ENCODE measurements at regions not wholly inside any gene's neighbourhood (a gene's known extent, or its start where the extent isn't known, plus 50 kb on each side); places are given as distances from the start of the nearest gene placed in this dataset.
A peak's percentile ranks its signal among the peaks of the same experiment; 100 is the strongest.

DNA sequence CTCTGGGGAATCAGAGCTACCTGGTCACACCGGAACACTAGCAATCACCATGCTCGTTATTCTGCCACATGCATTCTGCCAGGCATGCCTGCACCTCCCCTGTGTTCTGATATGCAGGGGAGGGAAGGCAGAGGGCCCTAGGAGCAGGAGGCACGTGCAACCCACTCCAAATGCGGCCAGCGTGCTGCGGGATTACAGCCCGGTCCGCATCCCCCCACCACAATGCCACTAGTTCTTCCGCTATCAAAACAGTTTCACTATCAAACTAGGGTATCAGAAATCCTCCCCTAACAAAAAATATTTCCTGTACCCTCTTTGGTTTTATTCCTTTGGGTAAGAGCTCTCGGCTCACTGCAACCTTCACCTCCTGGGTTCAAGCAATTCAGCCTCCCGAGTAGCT is 223.2 kb upstream of the IGF1R start:
- H3K4me1 ChIP-seq: peaks cover 0 to 17% (median 4%) of the 10 kb centered on the region in 4 donors
- no peak overlapping the region for H3K27ac ChIP-seq
- DNase-seq: no peak
- H3K27me3 ChIP-seq: peaks cover 0 to 14% of the 10 kb centered on the region in 2 donors
- TF ChIP-seq POLR2A (IDR thresholded peaks at IDR 0.05) (no peak), CTCF (IDR thresholded peaks at IDR 0.05) (no peak)
- H3K36me3 ChIP-seq: no peaks in the 10 kb centered on the region
- H3K4me3 ChIP-seq: no peak overlapping the region
- H3K9me3 ChIP-seq: no peaks in the 10 kb centered on the region

GRCh38 chr15:98427321-98427720 is 221.0 kb upstream of the IGF1R start:
- H3K27ac ChIP-seq: no peak overlapping the region
- H3K27me3 ChIP-seq: peaks cover 0 to under 1% of the 10 kb centered on the region in 2 donors
- H3K9me3 ChIP-seq: no peaks in the 10 kb centered on the region
- TF ChIP-seq CTCF (IDR thresholded peaks at IDR 0.05): no peak
- TF ChIP-seq POLR2A (IDR thresholded peaks at IDR 0.05): no peak
- no peaks in the 10 kb centered on the region for H3K36me3 ChIP-seq
- no peak overlapping the region for H3K4me3 ChIP-seq
- peaks cover 0 to 7% (median 0%) of the 10 kb centered on the region in 4 donors for H3K4me1 ChIP-seq
- DNase-seq: no peak

DNA sequence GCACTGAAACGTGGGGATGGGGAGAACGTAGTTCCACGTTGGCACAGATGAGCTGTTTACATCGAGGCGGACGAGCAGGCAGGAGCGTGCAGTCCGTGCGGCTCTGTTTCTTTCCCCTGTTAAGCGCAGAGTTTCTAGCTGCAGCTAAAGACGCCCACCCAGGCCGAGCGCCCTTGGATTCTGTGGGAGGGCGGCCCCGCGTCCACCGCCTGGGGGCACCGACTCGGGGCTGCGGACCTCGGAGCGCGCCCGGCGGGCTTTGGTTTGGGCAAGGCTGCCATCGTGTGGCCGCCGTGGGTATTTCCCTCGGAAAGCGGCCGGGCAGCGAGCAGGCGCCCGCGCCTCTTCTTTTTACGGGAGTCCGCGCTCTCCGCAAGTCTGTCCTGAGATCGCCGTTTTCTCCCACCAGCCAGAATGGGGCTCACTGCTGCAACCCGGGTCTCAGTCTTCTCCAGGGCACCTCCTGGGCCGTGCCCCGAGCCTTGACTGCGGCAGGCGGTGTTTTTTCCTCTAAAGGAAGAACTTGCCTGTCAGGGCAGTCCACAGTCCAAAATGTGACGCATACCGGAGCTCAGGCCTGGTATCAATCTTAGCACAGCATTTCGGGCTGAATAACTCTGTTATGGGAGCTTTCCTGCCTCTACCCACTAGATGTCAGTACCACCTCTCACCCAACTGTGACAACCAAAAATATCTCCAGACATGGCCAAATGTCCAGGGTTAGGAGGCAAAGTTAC is 219.9 kb upstream of the IGF1R start:
- peak; percentile 28 to 83 (median 79) for DNase-seq
- Histone ChIP-seq H3K27ac (peak overlapping the region in 2 of 4 donors; percentile 7 to 44), H3K9me3 (no peaks in the 10 kb centered on the region), H3K27me3 (no peaks in the 10 kb centered on the region), H3K4me1 (peaks cover 0 to 7% (median 0%) of the 10 kb centered on the region in 4 donors), H3K4me3 (peak overlapping the region in 3 of 4 donors; percentile 9 to 50 (median 47)), H3K36me3 (no peaks in the 10 kb centered on the region)
- no peak for TF ChIP-seq POLR2A (IDR thresholded peaks at IDR 0.05)
- TF ChIP-seq CTCF (IDR thresholded peaks at IDR 0.05): peak; percentile 23 to 80 (median 72)

DNA sequence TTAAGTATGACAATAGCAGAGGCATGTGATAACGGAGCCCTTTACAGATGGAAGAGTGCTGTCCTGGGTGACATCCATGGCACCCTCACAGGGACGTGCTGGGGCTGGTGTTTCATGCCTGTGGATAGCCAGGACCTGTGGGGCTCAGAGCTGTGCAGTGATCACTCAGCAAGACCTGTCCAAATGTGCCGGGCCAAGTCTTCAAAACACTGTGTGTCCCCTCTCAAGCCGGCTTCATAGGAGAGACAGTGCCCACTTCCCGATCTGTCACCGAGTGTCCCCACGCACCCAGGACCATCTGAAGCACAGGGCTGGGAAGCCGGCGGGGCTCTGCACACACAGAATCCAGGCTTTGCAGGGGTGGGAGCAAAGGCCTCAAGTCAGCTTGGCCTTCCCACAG is 217.2 kb upstream of the IGF1R start:
- H3K27me3 ChIP-seq: no peaks in the 10 kb centered on the region
- no peaks in the 10 kb centered on the region for H3K9me3 ChIP-seq
- no peak overlapping the region for H3K27ac ChIP-seq
- H3K4me1 ChIP-seq: peaks cover 0 to 7% (median 0%) of the 10 kb centered on the region in 4 donors
- H3K36me3 ChIP-seq: no peaks in the 10 kb centered on the region
- no peak for DNase-seq
- no peak overlapping the region for H3K4me3 ChIP-seq
- TF ChIP-seq CTCF (IDR thresholded peaks at IDR 0.05) (no peak), POLR2A (IDR thresholded peaks at IDR 0.05) (no peak)

- no peaks in the 10 kb centered on the region for H3K4me1 ChIP-seq
- no peak for DNase-seq
- no peaks in the 10 kb centered on the region for H3K27me3 ChIP-seq
- no peak overlapping the region for H3K4me3 ChIP-seq
- TF ChIP-seq POLR2A (IDR thresholded peaks at IDR 0.05) (no peak), CTCF (IDR thresholded peaks at IDR 0.05) (no peak)
- H3K27ac ChIP-seq: no peak overlapping the region
- no peaks in the 10 kb centered on the region for H3K9me3 ChIP-seq
- H3K36me3 ChIP-seq: no peaks in the 10 kb centered on the region
These were observed 215.0 kb upstream of the IGF1R start for GRCh38 chr15:98433346-98433745.
